PC-3 (cell line): ENCODE measurements at regions not wholly inside any gene's neighbourhood (a gene's known extent, or its start where the extent isn't known, plus 50 kb on each side); places are given as distances from the start of the nearest gene placed in this dataset.

Experiments
- ATAC-seq: fragments of 200-7000 bp; cut with Tn5 transposase; 2 replicates; pipeline ENCODE4 v1.9.1; 2020; ENCODE audit warnings: mild to moderate bottlenecking, moderate library complexity
- BruUV-seq: library from RNA; stranded (reverse); fragments of 400-500 nt; replicated peaks from 2 replicates; lab custom pipeline; 2021; lab: Mats Ljungman, UMichigan
- CTCF ChIA-PET: fragments of 300-600 bp; sonication (Branson Sonifier 250); formaldehyde crosslinking; loops from one replicate; lab custom pipeline; 2022; ENCODE audit warnings: antibody characterized with exemption; lab: Charles Lee
- POLR2A ChIA-PET: fragments of 300-600 bp; sonication (Branson Sonifier 250); formaldehyde crosslinking; loops from one replicate; lab custom pipeline; 2022; ENCODE audit warnings: antibody characterized with exemption; ENCODE audit not compliant: unreplicated experiment; lab: Charles Lee
- DNase-seq: peaks from one replicate; pipeline ENCODE4 v3.0.0-alpha.2; 2015
- H2AFZ ChIP-seq: fragments of 300-600 bp; sonication (generic); 2 replicates; pipeline ENCODE4 v1.6.0; 2016; ENCODE audit warnings: antibody characterized with exemption, low read length
- H3F3A ChIP-seq: fragments of 300-600 bp; sonication (generic); one replicate; pipeline ENCODE4 v1.6.0; 2017; ENCODE audit warnings: antibody characterized with exemption, low read length, control low read depth, mild to moderate bottlenecking; ENCODE audit not compliant: unreplicated experiment
- H3K27ac ChIP-seq: fragments of 300-600 bp; sonication (generic); 2 replicates; pipeline ENCODE4 v1.5.1; 2016; ENCODE audit warnings: mild to moderate bottlenecking, low read length
- H3K27me3 ChIP-seq: fragments of 300-600 bp; sonication (generic); 2 replicates; pipeline ENCODE4 v1.6.1; 2016; ENCODE audit warnings: low read length, mixed read lengths
- H3K36me3 ChIP-seq: fragments of 300-600 bp; sonication (generic); 2 replicates; pipeline ENCODE4 v1.6.1; 2016; ENCODE audit warnings: low read depth, mixed run types, low read length, mixed read lengths
- H3K4me1 ChIP-seq: fragments of 300-600 bp; sonication (generic); 2 replicates; pipeline ENCODE4 v1.5.1; 2016; ENCODE audit warnings: low read length; ENCODE audit not compliant: insufficient read depth
- H3K4me2 ChIP-seq: fragments of 300-600 bp; sonication (generic); 2 replicates; pipeline ENCODE4 v1.6.0; 2016; ENCODE audit warnings: low read length
- H3K4me3 ChIP-seq: fragments of 300-600 bp; sonication (generic); 2 replicates; pipeline ENCODE4 v1.5.1; 2016; ENCODE audit warnings: mild to moderate bottlenecking, low read length, mixed read lengths
- H3K79me2 ChIP-seq: fragments of 300-600 bp; sonication (generic); 2 replicates; pipeline ENCODE4 v1.6.1; 2017; ENCODE audit warnings: low read length, mixed read lengths
- H3K9ac ChIP-seq: fragments of 300-600 bp; sonication (generic); 2 replicates; pipeline ENCODE4 v1.6.0; 2016; ENCODE audit warnings: mild to moderate bottlenecking, low read length
- H3K9me2 ChIP-seq: fragments of 300-600 bp; sonication (generic); replicated peaks from 2 replicates; pipeline ENCODE4 v1.6.1; 2016; ENCODE audit warnings: mixed run types, low read length, mixed read lengths
- H3K9me3 ChIP-seq: fragments of 300-600 bp; sonication (generic); 2 replicates; pipeline ENCODE4 v1.6.1; 2016; ENCODE audit warnings: low read length, mixed read lengths
- H4K20me1 ChIP-seq: fragments of 300-600 bp; sonication (generic); 2 replicates; pipeline ENCODE4 v1.6.1; 2016; ENCODE audit warnings: low read length, mixed read lengths
- CTCF ChIP-seq: fragments of 300-600 bp; sonication (generic); conservative IDR thresholded peaks from 2 replicates; pipeline ENCODE4 v1.5.1; 2017; ENCODE audit warnings: antibody characterized with exemption, low read depth, mild to moderate bottlenecking, low read length
- EZH2 ChIP-seq: fragments of 300-600 bp; sonication (generic); IDR thresholded peaks from one replicate; pipeline ENCODE4 v1.6.1; 2017; ENCODE audit warnings: antibody characterized with exemption, mild to moderate bottlenecking, low read length; ENCODE audit not compliant: unreplicated experiment
- EZH2phosphoT487 ChIP-seq: fragments of 300-600 bp; sonication (generic); IDR thresholded peaks from 2 replicates; pipeline ENCODE4 v1.6.1; 2018; ENCODE audit warnings: mild to moderate bottlenecking, antibody characterized with exemption, low read length, borderline replicate concordance
- intact Hi-C: fragments of 100-400 bp; cut with micrococcal nuclease; formaldehyde crosslinking; loops from 2 replicates; pipeline ENCODE4 v1.9.0; 2023

- Histone ChIP-seq H3F3A (no peaks in the 10 kb centered on the region), H3K9me2 (no peaks in the 10 kb centered on the region), H3K4me1 (peaks cover 19% of the 10 kb centered on the region), H3K79me2 (no peaks in the 10 kb centered on the region), H3K9ac (peak overlapping the region; percentile 47), H3K27me3 (no peaks in the 10 kb centered on the region), H3K27ac (peak overlapping the region; percentile 76), H3K36me3 (no peaks in the 10 kb centered on the region), H4K20me1 (no peaks in the 10 kb centered on the region), H3K9me3 (no peaks in the 10 kb centered on the region), H3K4me2 (peak overlapping the region; percentile 47), H3K4me3 (no peak overlapping the region), H2AFZ (peak overlapping the region; percentile 65)
- TF ChIP-seq CTCF (no peak), EZH2phosphoT487 (no peak), EZH2 (no peak)
- ATAC-seq, result peak; percentile 96
- POLR2A ChIA-PET, result interaction anchor here (0.7 kb wide), 1 partner anchor 84 kb away, joined by 5 read pairs; the partner anchor contains the start of gene SDC1
- CTCF ChIA-PET, result no interaction called here
- intact Hi-C loops, result loop anchor here (5.0 kb wide), 1 partner anchor 41 kb away; no protein-coding TSS in a partner anchor
- no TSS peak for BruUV-seq
- peak; percentile 93 for DNase-seq
These were observed 83.7 kb downstream of the SDC1 start for GRCh38 chr2:20141056-20141762.

- H3K9me3 ChIP-seq, result no peaks in the 10 kb centered on the region
- no peak overlapping the region for H2AFZ ChIP-seq
- no peaks in the 10 kb centered on the region for H3K9me2 ChIP-seq
- H3K27me3 ChIP-seq, result no peaks in the 10 kb centered on the region
- ChIA-PET POLR2A (interaction anchor here (0.7 kb wide), 1 partner anchor 85 kb away, joined by 5 read pairs; the partner anchor contains the start of gene SDC1), CTCF (interaction anchor here (0.5 kb wide), 1 partner anchor 36 kb away, joined by 4 read pairs; no protein-coding TSS in a partner anchor)
- H3K9ac ChIP-seq, result peak overlapping the region; percentile 47; the same call in 1 of the 2 replicates
- H3K4me2 ChIP-seq, result no peak overlapping the region
- H3F3A ChIP-seq, result no peaks in the 10 kb centered on the region
- ATAC-seq (no peak), DNase-seq (no peak)
- no peaks in the 10 kb centered on the region for H3K79me2 ChIP-seq
- peaks cover 19% of the 10 kb centered on the region for H3K4me1 ChIP-seq
- TF ChIP-seq EZH2phosphoT487, result no peak
- no peak for TF ChIP-seq EZH2
- BruUV-seq, result no TSS peak
- intact Hi-C loops, result loop anchor here (5.0 kb wide), 1 partner anchor 42 kb away; no protein-coding TSS in a partner anchor
- no peak overlapping the region for H3K4me3 ChIP-seq
- no peaks in the 10 kb centered on the region for H3K36me3 ChIP-seq
- H3K27ac ChIP-seq, result peak overlapping the region; percentile 76
- H4K20me1 ChIP-seq, result no peaks in the 10 kb centered on the region
These were observed 84.4 kb downstream of the SDC1 start for GRCh38 chr2:20140321-20141055.

- POLR2A ChIA-PET, result no interaction called here
- ATAC-seq (no peak), DNase-seq (no peak)
- intact Hi-C loops, result loop anchor here (5.0 kb wide), 1 partner anchor 43 kb away; no protein-coding TSS in a partner anchor
- no peak overlapping the region for H2AFZ ChIP-seq
- H3K4me1 ChIP-seq, result peaks cover 19% of the 10 kb centered on the region
- H3K27me3 ChIP-seq, result no peaks in the 10 kb centered on the region
- no peaks in the 10 kb centered on the region for H3K9me3 ChIP-seq
- H3K4me3 ChIP-seq, result no peak overlapping the region
- H3F3A ChIP-seq, result no peaks in the 10 kb centered on the region
- no TSS peak for BruUV-seq
- no peaks in the 10 kb centered on the region for H3K9me2 ChIP-seq
- TF ChIP-seq CTCF (no peak), EZH2 (no peak), EZH2phosphoT487 (no peak)
- H4K20me1 ChIP-seq, result no peaks in the 10 kb centered on the region
- no peaks in the 10 kb centered on the region for H3K36me3 ChIP-seq
- H3K4me2 ChIP-seq, result no peak overlapping the region
- CTCF ChIA-PET, result interaction anchor here (0.8 kb wide), 1 partner anchor 32 kb away, joined by 3 read pairs; no protein-coding TSS in a partner anchor
- H3K27ac ChIP-seq, result no peak overlapping the region
- no peak overlapping the region for H3K9ac ChIP-seq
- H3K79me2 ChIP-seq, result no peaks in the 10 kb centered on the region
These were observed 85.3 kb downstream of the SDC1 start for GRCh38 chr2:20139407-20140172.
